ENCODE measurements at regions not wholly inside any gene's neighbourhood (a gene's known extent, or its start where the extent isn't known, plus 50 kb on each side); places are given as distances from the start of the nearest gene placed in this dataset.

DNA sequence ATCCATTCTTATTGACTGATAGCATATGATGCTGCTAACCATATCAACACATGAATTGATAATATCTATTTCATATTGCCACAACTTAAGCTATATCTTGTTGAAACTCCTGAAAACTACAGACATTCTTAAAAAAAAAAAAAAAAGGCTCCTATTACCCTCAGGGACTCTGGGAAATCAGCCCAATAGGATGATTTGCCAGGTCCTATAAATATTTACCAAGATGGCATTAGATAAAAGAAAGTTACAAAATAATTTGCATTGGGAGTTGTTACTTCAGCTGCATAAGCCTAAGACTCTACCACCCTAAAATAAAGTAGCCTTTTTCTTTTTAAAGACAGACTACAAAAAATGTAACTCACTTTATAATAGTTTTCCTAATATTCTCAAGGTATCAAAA, 84.4 kb downstream of the CDO1 start:
- TF ChIP-seq, protein P1, sequence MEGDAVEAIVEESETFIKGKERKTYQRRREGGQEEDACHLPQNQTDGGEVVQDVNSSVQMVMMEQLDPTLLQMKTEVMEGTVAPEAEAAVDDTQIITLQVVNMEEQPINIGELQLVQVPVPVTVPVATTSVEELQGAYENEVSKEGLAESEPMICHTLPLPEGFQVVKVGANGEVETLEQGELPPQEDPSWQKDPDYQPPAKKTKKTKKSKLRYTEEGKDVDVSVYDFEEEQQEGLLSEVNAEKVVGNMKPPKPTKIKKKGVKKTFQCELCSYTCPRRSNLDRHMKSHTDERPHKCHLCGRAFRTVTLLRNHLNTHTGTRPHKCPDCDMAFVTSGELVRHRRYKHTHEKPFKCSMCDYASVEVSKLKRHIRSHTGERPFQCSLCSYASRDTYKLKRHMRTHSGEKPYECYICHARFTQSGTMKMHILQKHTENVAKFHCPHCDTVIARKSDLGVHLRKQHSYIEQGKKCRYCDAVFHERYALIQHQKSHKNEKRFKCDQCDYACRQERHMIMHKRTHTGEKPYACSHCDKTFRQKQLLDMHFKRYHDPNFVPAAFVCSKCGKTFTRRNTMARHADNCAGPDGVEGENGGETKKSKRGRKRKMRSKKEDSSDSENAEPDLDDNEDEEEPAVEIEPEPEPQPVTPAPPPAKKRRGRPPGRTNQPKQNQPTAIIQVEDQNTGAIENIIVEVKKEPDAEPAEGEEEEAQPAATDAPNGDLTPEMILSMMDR (IDR thresholded peaks at IDR 0.05) = no peak
- no peak for TF ChIP-seq POLR2A (IDR thresholded peaks at IDR 0.05)
